Natural killer cell (primary cell): ENCODE measurements at regions not wholly inside any gene's neighbourhood (a gene's known extent, or its start where the extent isn't known, plus 50 kb on each side); places are given as distances from the start of the nearest gene placed in this dataset.

Source experiments
- ATAC-seq, 3 donors: fragments of 150-1000 bp in 2 of 3; fragments of 200-7000 bp in 1 of 3; cut with Tn5 transposase; 1 replicate in 1 of 3; 2 replicates in 2 of 3; pipeline ENCODE4 v1.10.0; 2021; ENCODE audit warnings: mild to moderate bottlenecking in 2 of 3, moderate library complexity in 2 of 3
- DNase-seq, 2 donors: peaks; one replicate each; pipeline versions ENCODE4 v3.0.0 to v3.0.0-alpha.2; 2013 to 2021; ENCODE audit warnings: mixed read lengths in 1 of 2
- H3K27ac ChIP-seq: one replicate; pipeline ENCODE4 v1.5.1; 2013; ENCODE audit warnings: mild to moderate bottlenecking, low read length
- H3K27me3 ChIP-seq: one replicate; pipeline ENCODE4 v1.6.1; 2013; ENCODE audit warnings: low read length; ENCODE audit not compliant: control insufficient read depth, insufficient read depth
- H3K36me3 ChIP-seq: one replicate; pipeline ENCODE4 v1.6.1; 2013; ENCODE audit warnings: low read length; ENCODE audit not compliant: control insufficient read depth, insufficient read depth
- H3K4me1 ChIP-seq: one replicate; pipeline ENCODE4 v1.6.1; 2013; ENCODE audit warnings: low read length; ENCODE audit not compliant: control insufficient read depth, insufficient read depth
- H3K4me3 ChIP-seq: one replicate; pipeline ENCODE4 v1.5.1; 2013; ENCODE audit warnings: low read length
- H3K9me3 ChIP-seq: one replicate; pipeline ENCODE4 v1.6.1; 2013; ENCODE audit warnings: low read length; ENCODE audit not compliant: control insufficient read depth, insufficient read depth
- H3K27ac Mint-ChIP-seq, 2 donors: one replicate each; pipeline ENCODE4 v1.8.0; 2022; ENCODE audit warnings: mild to moderate bottlenecking in 2 of 2, mixed read lengths in 2 of 2, moderate library complexity in 1 of 2
- H3K27me3 Mint-ChIP-seq, 2 donors: one replicate each; pipeline ENCODE4 v1.8.0; 2022; ENCODE audit warnings: low read depth in 2 of 2, mixed read lengths in 2 of 2
- H3K36me3 Mint-ChIP-seq: one replicate; pipeline ENCODE4 v1.8.0; 2022; ENCODE audit warnings: mixed read lengths
- H3K4me1 Mint-ChIP-seq, 2 donors: one replicate each; pipeline ENCODE4 v1.8.0; 2022; ENCODE audit warnings: mixed read lengths in 2 of 2
- H3K4me3 Mint-ChIP-seq: one replicate; pipeline ENCODE4 v1.8.0; 2022; ENCODE audit warnings: mild to moderate bottlenecking, moderate library complexity, mixed read lengths
- H3K9me3 Mint-ChIP-seq, 2 donors: one replicate each; pipeline ENCODE4 v1.8.0; 2022; ENCODE audit warnings: mixed read lengths in 2 of 2
- WGBS: methylation state at CpG from one replicate; pipeline ENCODE4 v1.1.7; 2013; ENCODE audit warnings: missing lambda C conversion rate; ENCODE audit not compliant: insufficient coverage; 5-methylcytosine and 5-hydroxymethylcytosine counted together
- intact Hi-C: fragments of 100-400 bp; cut with micrococcal nuclease; formaldehyde crosslinking; loops from one replicate; pipeline ENCODE4 v1.14.2; 2022
- TF ChIP-seq, protein P1 (sequence below): fragments of 200-600 bp; IDR thresholded peaks from one replicate; pipeline ENCODE4 v1.8.0; 2022; ENCODE audit warnings: antibody characterized with exemption

DNA sequence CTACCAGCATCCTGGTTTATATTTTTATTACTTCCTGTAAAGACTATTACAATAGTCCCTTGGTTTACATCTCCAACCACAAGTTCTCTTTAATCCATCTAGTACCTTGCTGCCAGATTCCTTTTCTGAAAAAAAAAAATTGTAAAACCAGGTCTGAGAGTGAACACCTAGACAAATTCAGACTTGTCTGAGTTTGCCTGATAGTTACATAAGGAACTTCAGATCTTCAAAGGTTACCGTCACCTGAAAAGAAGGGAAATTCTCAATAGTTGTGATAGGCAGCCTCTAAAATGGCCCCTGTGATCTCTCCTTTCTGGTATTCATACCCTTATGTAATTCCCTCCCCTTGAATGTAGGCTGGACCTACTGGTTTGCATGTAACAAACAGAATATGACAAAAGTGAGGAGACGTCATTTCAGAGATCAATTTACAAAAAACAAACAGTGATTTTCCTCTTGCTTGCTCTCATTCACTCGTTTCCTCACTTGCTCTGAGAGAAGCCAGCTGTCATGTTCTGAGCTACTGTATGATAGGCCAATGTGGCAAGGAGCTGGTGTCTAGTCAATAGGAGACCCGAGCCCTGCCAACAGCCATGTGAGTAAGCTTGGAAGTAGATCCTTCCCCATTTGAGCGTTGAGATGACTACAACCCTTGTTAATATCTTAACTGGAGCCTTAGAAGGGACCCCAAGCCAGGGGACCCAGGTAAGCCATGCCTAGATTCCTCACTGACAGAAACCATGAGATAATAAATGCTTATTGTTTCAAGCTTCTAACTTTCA lies 110.9 kb upstream of the LSM8 start:
- Histone ChIP-seq H3K9me3 (no peaks in the 10 kb centered on the region), H3K27ac (no peak overlapping the region), H3K4me3 (no peak overlapping the region), H3K4me1 (no peaks in the 10 kb centered on the region), H3K27me3 (no peaks in the 10 kb centered on the region), H3K36me3 (no peaks in the 10 kb centered on the region)
- Mint-ChIP-seq H3K36me3 (no peaks in the 10 kb centered on the region), H3K4me3 (no peak overlapping the region), H3K27me3 (no peaks in the 10 kb centered on the region), H3K27ac (no peak overlapping the region), H3K4me1 (no peaks in the 10 kb centered on the region), H3K9me3 (peaks cover 10 to 16% of the 10 kb centered on the region in 2 donors)
- no peak for ATAC-seq
- DNase-seq, result no peak
- 85% methylated on average over 3 of the region's 5 CpGs for WGBS
- intact Hi-C loops, result no loop called here
- TF ChIP-seq, protein P1, sequence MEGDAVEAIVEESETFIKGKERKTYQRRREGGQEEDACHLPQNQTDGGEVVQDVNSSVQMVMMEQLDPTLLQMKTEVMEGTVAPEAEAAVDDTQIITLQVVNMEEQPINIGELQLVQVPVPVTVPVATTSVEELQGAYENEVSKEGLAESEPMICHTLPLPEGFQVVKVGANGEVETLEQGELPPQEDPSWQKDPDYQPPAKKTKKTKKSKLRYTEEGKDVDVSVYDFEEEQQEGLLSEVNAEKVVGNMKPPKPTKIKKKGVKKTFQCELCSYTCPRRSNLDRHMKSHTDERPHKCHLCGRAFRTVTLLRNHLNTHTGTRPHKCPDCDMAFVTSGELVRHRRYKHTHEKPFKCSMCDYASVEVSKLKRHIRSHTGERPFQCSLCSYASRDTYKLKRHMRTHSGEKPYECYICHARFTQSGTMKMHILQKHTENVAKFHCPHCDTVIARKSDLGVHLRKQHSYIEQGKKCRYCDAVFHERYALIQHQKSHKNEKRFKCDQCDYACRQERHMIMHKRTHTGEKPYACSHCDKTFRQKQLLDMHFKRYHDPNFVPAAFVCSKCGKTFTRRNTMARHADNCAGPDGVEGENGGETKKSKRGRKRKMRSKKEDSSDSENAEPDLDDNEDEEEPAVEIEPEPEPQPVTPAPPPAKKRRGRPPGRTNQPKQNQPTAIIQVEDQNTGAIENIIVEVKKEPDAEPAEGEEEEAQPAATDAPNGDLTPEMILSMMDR, result no peak

DNA sequence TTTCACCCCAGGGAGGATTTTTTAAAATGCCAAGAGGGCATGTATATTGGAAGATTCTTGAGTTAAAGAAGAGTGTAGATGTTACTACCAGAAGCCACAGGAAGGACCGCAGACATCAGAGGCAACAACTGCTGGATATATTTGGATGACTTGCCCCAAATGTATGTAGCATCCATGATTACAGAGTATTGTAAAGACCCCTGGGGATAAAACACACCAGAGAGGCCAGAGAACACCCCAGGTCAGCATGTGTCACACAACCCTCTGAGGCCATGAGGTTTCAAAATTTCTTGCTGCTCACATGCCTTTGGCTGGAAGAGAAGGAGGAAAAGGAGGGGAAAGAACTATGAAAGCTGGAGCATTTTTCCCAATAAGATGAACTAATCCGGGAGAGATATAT lies 108.0 kb upstream of the LSM8 start:
- peaks cover 10 to 13% of the 10 kb centered on the region in 2 donors for H3K9me3 Mint-ChIP-seq
- DNase-seq, result no peak
- TF ChIP-seq, protein P1, result no peak
- H3K36me3 ChIP-seq, result no peaks in the 10 kb centered on the region
- H3K4me1 ChIP-seq, result no peaks in the 10 kb centered on the region
- intact Hi-C loops, result no loop called here
- no peaks in the 10 kb centered on the region for H3K27me3 ChIP-seq
- no peak overlapping the region for H3K27ac Mint-ChIP-seq
- no peak overlapping the region for H3K4me3 ChIP-seq
- H3K4me1 Mint-ChIP-seq, result no peaks in the 10 kb centered on the region
- H3K27me3 Mint-ChIP-seq, result no peaks in the 10 kb centered on the region
- H3K9me3 ChIP-seq, result no peaks in the 10 kb centered on the region
- no peak for ATAC-seq
- WGBS, result 97% methylated on average over 1 of the region's 2 CpGs
- H3K27ac ChIP-seq, result no peak overlapping the region
- no peak overlapping the region for H3K4me3 Mint-ChIP-seq
- H3K36me3 Mint-ChIP-seq, result peaks cover 5% of the 10 kb centered on the region

GRCh38 chr7:118076564-118076963 lies 107.4 kb upstream of the LSM8 start:
- Mint-ChIP-seq H3K4me1 (no peaks in the 10 kb centered on the region), H3K4me3 (no peak overlapping the region), H3K27me3 (no peaks in the 10 kb centered on the region), H3K36me3 (peaks cover 5% of the 10 kb centered on the region), H3K9me3 (peaks cover 13% of the 10 kb centered on the region in 2 donors), H3K27ac (no peak overlapping the region)
- H3K27me3 ChIP-seq, result no peaks in the 10 kb centered on the region
- no peak overlapping the region for H3K4me3 ChIP-seq
- H3K4me1 ChIP-seq, result no peaks in the 10 kb centered on the region
- TF ChIP-seq, protein P1, result no peak
- ATAC-seq, result no peak
- no peak for DNase-seq
- H3K9me3 ChIP-seq, result no peaks in the 10 kb centered on the region
- H3K27ac ChIP-seq, result no peak overlapping the region
- no peaks in the 10 kb centered on the region for H3K36me3 ChIP-seq
- intact Hi-C loops, result no loop called here
- 100% methylated on average over 2 of the region's 3 CpGs for WGBS

- H3K4me3 Mint-ChIP-seq, result no peak overlapping the region
- intact Hi-C loops, result no loop called here
These were observed 105.9 kb upstream of the LSM8 start for GRCh38 chr7:118078015-118078414.

More at GRCh38 chr7:118078015-118078414, 105.9 kb upstream of the LSM8 start:
- Histone ChIP-seq H3K4me3 (no peak overlapping the region), H3K27me3 (no peaks in the 10 kb centered on the region), H3K9me3 (no peaks in the 10 kb centered on the region), H3K27ac (no peak overlapping the region), H3K36me3 (no peaks in the 10 kb centered on the region), H3K4me1 (no peaks in the 10 kb centered on the region)
- DNase-seq, result no peak
- Mint-ChIP-seq H3K9me3 (peaks cover 10 to 11% of the 10 kb centered on the region in 2 donors), H3K4me1 (no peaks in the 10 kb centered on the region), H3K27me3 (no peaks in the 10 kb centered on the region), H3K27ac (no peak overlapping the region), H3K36me3 (peaks cover 5% of the 10 kb centered on the region)
- no peak for ATAC-seq
- TF ChIP-seq, protein P1, result no peak
